ENCODE measurements at regions not wholly inside any gene's neighbourhood (a gene's known extent, or its start where the extent isn't known, plus 50 kb on each side); places are given as distances from the start of the nearest gene placed in this dataset.

DNA sequence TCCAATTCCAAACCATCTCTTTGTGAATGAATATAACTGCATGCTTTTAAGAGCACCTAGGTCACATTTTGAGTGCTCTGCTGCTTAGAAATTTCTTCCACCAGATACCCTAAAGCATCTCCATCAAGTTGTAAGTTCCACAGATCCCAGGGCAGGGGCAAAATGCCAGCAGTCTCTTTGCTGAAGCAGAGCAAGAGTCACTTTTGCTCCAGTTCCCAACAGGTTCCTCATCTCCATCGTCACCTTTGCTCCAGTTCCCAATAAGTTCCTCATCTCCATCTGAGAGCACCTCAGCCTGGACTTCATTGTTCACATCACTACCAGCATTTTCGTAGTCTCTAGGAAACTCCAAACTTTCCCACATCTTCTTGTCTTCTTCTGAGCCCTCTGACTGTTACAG is 116.7 kb upstream of the ALKAL2 start:
- ATAC-seq (no peak), DNase-seq (no peak)
- intact Hi-C loops (cut with DNase I), result no loop called here
- no peak overlapping the region for H3K4me3 ChIP-seq
- TF ChIP-seq, protein P1, sequence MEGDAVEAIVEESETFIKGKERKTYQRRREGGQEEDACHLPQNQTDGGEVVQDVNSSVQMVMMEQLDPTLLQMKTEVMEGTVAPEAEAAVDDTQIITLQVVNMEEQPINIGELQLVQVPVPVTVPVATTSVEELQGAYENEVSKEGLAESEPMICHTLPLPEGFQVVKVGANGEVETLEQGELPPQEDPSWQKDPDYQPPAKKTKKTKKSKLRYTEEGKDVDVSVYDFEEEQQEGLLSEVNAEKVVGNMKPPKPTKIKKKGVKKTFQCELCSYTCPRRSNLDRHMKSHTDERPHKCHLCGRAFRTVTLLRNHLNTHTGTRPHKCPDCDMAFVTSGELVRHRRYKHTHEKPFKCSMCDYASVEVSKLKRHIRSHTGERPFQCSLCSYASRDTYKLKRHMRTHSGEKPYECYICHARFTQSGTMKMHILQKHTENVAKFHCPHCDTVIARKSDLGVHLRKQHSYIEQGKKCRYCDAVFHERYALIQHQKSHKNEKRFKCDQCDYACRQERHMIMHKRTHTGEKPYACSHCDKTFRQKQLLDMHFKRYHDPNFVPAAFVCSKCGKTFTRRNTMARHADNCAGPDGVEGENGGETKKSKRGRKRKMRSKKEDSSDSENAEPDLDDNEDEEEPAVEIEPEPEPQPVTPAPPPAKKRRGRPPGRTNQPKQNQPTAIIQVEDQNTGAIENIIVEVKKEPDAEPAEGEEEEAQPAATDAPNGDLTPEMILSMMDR (IDR thresholded peaks at IDR 0.05), result no peak
- H3K27me3 ChIP-seq (ENCODE audit: insufficient read depth in 3 of 3, low read length in 2 of 3), result no peaks in the 10 kb centered on the region
- H3K36me3 ChIP-seq (ENCODE audit: insufficient read depth in 1 of 2, low read depth in 1 of 2), result no peaks in the 10 kb centered on the region
- no peaks in the 10 kb centered on the region for H3K4me1 ChIP-seq
- WGBS, 3 donors, result 62 to 83% (median 82%) methylated on average over 2 of the region's 2 CpGs
- H3K27ac ChIP-seq, result no peak overlapping the region
- no peaks in the 10 kb centered on the region for H3K9me3 ChIP-seq

DNA sequence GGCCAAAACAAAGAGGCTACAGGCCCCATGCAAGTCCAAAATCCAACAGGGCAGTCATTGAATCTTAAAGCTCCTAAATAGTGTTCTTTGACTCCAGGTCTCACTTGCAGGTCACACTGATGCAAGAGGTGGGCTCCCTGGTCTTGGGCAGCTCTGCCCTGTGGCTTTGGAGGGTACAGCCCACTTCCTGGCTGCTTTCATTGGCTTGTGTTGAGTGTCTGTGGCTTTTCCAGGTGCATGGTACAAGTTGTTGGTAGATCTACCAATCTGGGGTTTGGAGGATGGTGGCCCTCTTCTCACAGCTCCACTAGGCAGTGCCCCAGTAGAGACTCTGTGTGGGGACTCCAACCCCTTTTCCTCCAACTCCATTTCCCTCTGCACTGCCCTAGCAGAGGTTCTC is 115.8 kb upstream of the ALKAL2 start:
- no peak overlapping the region for H3K27ac ChIP-seq
- no peaks in the 10 kb centered on the region for H3K4me1 ChIP-seq
- H3K36me3 ChIP-seq (ENCODE audit: insufficient read depth in 1 of 2, low read depth in 1 of 2), result no peaks in the 10 kb centered on the region
- no peak overlapping the region for H3K4me3 ChIP-seq
- no peak for DNase-seq
- H3K9me3 ChIP-seq, result no peaks in the 10 kb centered on the region
- ATAC-seq, result no peak
- intact Hi-C loops (cut with DNase I), result no loop called here
- TF ChIP-seq, protein P1 (IDR thresholded peaks at IDR 0.05), result no peak
- H3K27me3 ChIP-seq (ENCODE audit: insufficient read depth in 3 of 3, low read length in 2 of 3), result no peaks in the 10 kb centered on the region

DNA sequence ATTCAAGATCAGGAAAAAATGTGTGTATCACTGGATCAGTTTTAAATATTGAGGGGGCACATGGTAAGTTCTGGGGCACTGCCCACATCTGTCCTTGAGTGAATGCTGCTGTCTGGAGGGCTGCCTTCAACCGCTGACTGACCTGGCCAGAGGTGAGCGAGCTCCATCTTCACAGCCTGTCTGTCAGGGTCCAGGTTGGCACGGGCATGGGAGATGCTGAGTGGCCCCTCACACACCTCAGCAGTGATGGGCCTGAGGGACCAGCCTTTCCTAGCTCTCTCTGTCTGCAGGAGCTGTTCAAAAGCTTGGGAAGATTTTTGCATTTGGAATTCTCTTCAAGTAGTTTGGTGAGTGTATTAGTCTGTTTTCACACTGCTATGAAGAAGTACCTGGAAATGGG is 114.8 kb upstream of the ALKAL2 start:
- ATAC-seq (no peak), DNase-seq (no peak)
- no peaks in the 10 kb centered on the region for H3K27me3 ChIP-seq (ENCODE audit: insufficient read depth in 3 of 3, low read length in 2 of 3)
- no peaks in the 10 kb centered on the region for H3K36me3 ChIP-seq (ENCODE audit: insufficient read depth in 1 of 2, low read depth in 1 of 2)
- H3K4me1 ChIP-seq, result no peaks in the 10 kb centered on the region
- 84 to 97% (median 85%) methylated on average over 3 of the region's 3 CpGs for WGBS, 3 donors
- H3K27ac ChIP-seq, result no peak overlapping the region
- TF ChIP-seq, protein P1 (IDR thresholded peaks at IDR 0.05), result no peak
- no peak overlapping the region for H3K4me3 ChIP-seq
- intact Hi-C loops (cut with DNase I), result no loop called here
- no peaks in the 10 kb centered on the region for H3K9me3 ChIP-seq

DNA sequence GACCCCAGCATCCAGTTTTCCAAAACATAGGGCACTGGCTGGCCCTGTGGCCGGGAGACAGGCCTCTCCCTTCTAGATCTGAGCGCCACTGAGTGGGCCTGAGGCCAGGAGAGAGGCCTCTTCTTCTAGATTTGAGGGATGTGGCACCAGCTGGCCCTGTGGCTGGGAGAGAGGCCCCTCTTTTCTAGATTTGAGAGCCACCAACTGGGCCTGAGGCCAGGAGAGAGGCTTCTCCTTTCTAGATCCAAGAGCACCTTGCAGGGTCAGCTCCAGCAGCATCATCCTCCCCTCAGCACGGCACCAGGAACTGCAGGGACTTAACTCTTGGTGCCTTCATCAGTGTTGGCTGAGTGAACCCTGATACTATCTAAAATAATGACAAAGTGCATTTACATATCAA is 114.3 kb upstream of the ALKAL2 start:
- H3K9me3 ChIP-seq, result no peaks in the 10 kb centered on the region
- WGBS, 3 donors, result 74 to 80% (median 79%) methylated on average over 3 of the region's 3 CpGs
- intact Hi-C loops (cut with DNase I), result no loop called here
- H3K27me3 ChIP-seq (ENCODE audit: insufficient read depth in 3 of 3, low read length in 2 of 3), result no peaks in the 10 kb centered on the region
- no peaks in the 10 kb centered on the region for H3K4me1 ChIP-seq
- H3K4me3 ChIP-seq, result no peak overlapping the region
- ATAC-seq (no peak), DNase-seq (no peak)
- TF ChIP-seq, protein P1 (IDR thresholded peaks at IDR 0.05), result no peak
- H3K27ac ChIP-seq, result no peak overlapping the region
- no peaks in the 10 kb centered on the region for H3K36me3 ChIP-seq (ENCODE audit: insufficient read depth in 1 of 2, low read depth in 1 of 2)

DNA sequence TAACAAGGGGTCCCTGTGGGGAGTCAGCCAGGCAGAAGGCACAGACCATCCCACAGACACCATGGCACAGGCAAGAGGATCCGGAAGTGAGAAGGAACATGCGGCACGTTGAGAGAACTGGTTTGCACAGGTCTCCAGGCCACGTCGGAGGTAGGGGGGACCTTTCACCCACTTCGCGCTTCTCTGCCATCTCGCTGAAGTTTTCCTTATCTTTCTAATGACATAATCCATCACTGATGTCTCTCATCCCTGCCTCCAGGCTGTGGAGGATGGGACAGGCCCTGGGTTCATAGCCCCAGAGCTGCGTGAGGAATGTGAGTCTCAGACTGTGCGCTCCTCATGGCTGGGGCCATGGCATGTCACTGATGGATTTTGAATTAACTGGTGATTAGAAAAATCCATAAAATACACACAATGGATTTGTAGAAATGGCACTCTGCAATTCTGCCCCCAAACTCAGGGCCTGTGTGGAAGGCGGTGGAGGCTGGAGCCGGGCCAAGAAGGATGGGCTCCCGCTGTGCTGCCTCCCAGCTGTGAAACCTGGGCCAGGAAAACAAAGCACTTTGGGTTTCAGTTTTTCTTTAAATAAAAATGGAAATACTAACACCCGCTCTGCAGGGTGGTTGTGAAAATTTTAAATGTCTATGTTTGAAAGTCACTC is 113.3 kb upstream of the ALKAL2 start:
- Histone ChIP-seq H3K27me3 (ENCODE audit: insufficient read depth in 3 of 3, low read length in 2 of 3) (no peaks in the 10 kb centered on the region), H3K4me3 (no peak overlapping the region), H3K27ac (no peak overlapping the region), H3K4me1 (no peaks in the 10 kb centered on the region), H3K9me3 (no peaks in the 10 kb centered on the region), H3K36me3 (ENCODE audit: insufficient read depth in 1 of 2, low read depth in 1 of 2) (no peaks in the 10 kb centered on the region)
- 72 to 78% (median 74%) methylated on average over 14 of the region's 14 CpGs for WGBS, 3 donors
- ATAC-seq (no peak), DNase-seq (no peak)
- intact Hi-C loops (cut with DNase I), result no loop called here
- TF ChIP-seq, protein P1 (IDR thresholded peaks at IDR 0.05), result no peak
